ENCODE measurements at regions not wholly inside any gene's neighbourhood (a gene's known extent, or its start where the extent isn't known, plus 50 kb on each side); places are given as distances from the start of the nearest gene placed in this dataset.

- Histone ChIP-seq H3K4me1 (ENCODE audit: control insufficient read depth in 2 of 2, insufficient read depth in 2 of 2, low read length in 2 of 2) (no peaks in the 10 kb centered on the region), H3K27me3 (ENCODE audit: control insufficient read depth in 2 of 2, insufficient read depth in 2 of 2, low read length in 2 of 2) (peaks cover 0 to 1% of the 10 kb centered on the region in 2 donors), H3K9ac (ENCODE audit: low read depth in 1 of 2, low read length in 2 of 2) (no peak overlapping the region), H3K36me3 (ENCODE audit: control insufficient read depth in 2 of 2, insufficient read depth in 2 of 2, low read length in 2 of 2) (no peaks in the 10 kb centered on the region), H3K27ac (ENCODE audit: low read depth in 2 of 2, low read length in 2 of 2) (no peak overlapping the region), H3K4me3 (ENCODE audit: low read length in 2 of 2) (no peak overlapping the region), H3K9me3 (ENCODE audit: control insufficient read depth in 2 of 2, low read length in 2 of 2) (no peaks in the 10 kb centered on the region)
Observed at GRCh38 chr10:21159669-21160068, 262.6 kb upstream of the NEBL start.

GRCh38 chr10:21158301-21158700 lies 261.2 kb upstream of the NEBL start:
- no peaks in the 10 kb centered on the region for H3K9me3 ChIP-seq (ENCODE audit: control insufficient read depth in 2 of 2, low read length in 2 of 2)
- H3K9ac ChIP-seq (ENCODE audit: low read depth in 1 of 2, low read length in 2 of 2) = no peak overlapping the region
- no peaks in the 10 kb centered on the region for H3K36me3 ChIP-seq (ENCODE audit: control insufficient read depth in 2 of 2, insufficient read depth in 2 of 2, low read length in 2 of 2)
- no peaks in the 10 kb centered on the region for H3K4me1 ChIP-seq (ENCODE audit: control insufficient read depth in 2 of 2, insufficient read depth in 2 of 2, low read length in 2 of 2)
- no peak overlapping the region for H3K27ac ChIP-seq (ENCODE audit: low read depth in 2 of 2, low read length in 2 of 2)
- H3K4me3 ChIP-seq (ENCODE audit: low read length in 2 of 2) = no peak overlapping the region
- peaks cover 0 to 1% of the 10 kb centered on the region in 2 donors for H3K27me3 ChIP-seq (ENCODE audit: control insufficient read depth in 2 of 2, insufficient read depth in 2 of 2, low read length in 2 of 2)

- Histone ChIP-seq H3K27ac (ENCODE audit: low read depth in 2 of 2, low read length in 2 of 2) (no peak overlapping the region), H3K27me3 (ENCODE audit: control insufficient read depth in 2 of 2, insufficient read depth in 2 of 2, low read length in 2 of 2) (no peaks in the 10 kb centered on the region), H3K36me3 (ENCODE audit: control insufficient read depth in 2 of 2, insufficient read depth in 2 of 2, low read length in 2 of 2) (no peaks in the 10 kb centered on the region)
Observed at GRCh38 chr10:21157664-21158063, 260.6 kb upstream of the NEBL start.

GRCh38 chr10:21150166-21150565 lies 253.1 kb upstream of the NEBL start:
- Histone ChIP-seq H3K36me3 (ENCODE audit: control insufficient read depth in 2 of 2, insufficient read depth in 2 of 2, low read length in 2 of 2) (no peaks in the 10 kb centered on the region), H3K4me3 (ENCODE audit: low read length in 2 of 2) (no peak overlapping the region), H3K27me3 (ENCODE audit: control insufficient read depth in 2 of 2, insufficient read depth in 2 of 2, low read length in 2 of 2) (no peaks in the 10 kb centered on the region), H3K27ac (ENCODE audit: low read depth in 2 of 2, low read length in 2 of 2) (no peak overlapping the region), H3K4me1 (ENCODE audit: control insufficient read depth in 2 of 2, insufficient read depth in 2 of 2, low read length in 2 of 2) (no peaks in the 10 kb centered on the region), H3K9me3 (ENCODE audit: control insufficient read depth in 2 of 2, low read length in 2 of 2) (no peaks in the 10 kb centered on the region), H3K9ac (ENCODE audit: low read depth in 1 of 2, low read length in 2 of 2) (no peak overlapping the region)

More at GRCh38 chr10:21157664-21158063, 260.6 kb upstream of the NEBL start:
- Histone ChIP-seq H3K9ac (ENCODE audit: low read depth in 1 of 2, low read length in 2 of 2) (no peak overlapping the region), H3K4me1 (ENCODE audit: control insufficient read depth in 2 of 2, insufficient read depth in 2 of 2, low read length in 2 of 2) (no peaks in the 10 kb centered on the region), H3K4me3 (ENCODE audit: low read length in 2 of 2) (no peak overlapping the region), H3K9me3 (ENCODE audit: control insufficient read depth in 2 of 2, low read length in 2 of 2) (no peaks in the 10 kb centered on the region)

GRCh38 chr10:21146436-21146789 lies 249.3 kb upstream of the NEBL start:
- Histone ChIP-seq H3K36me3 (ENCODE audit: control insufficient read depth in 2 of 2, insufficient read depth in 2 of 2, low read length in 2 of 2) (no peaks in the 10 kb centered on the region), H3K27ac (ENCODE audit: low read depth in 2 of 2, low read length in 2 of 2) (no peak overlapping the region), H3K4me1 (ENCODE audit: control insufficient read depth in 2 of 2, insufficient read depth in 2 of 2, low read length in 2 of 2) (no peaks in the 10 kb centered on the region), H3K4me3 (ENCODE audit: low read length in 2 of 2) (no peak overlapping the region), H3K9me3 (ENCODE audit: control insufficient read depth in 2 of 2, low read length in 2 of 2) (no peaks in the 10 kb centered on the region), H3K27me3 (ENCODE audit: control insufficient read depth in 2 of 2, insufficient read depth in 2 of 2, low read length in 2 of 2) (no peaks in the 10 kb centered on the region), H3K9ac (ENCODE audit: low read depth in 1 of 2, low read length in 2 of 2) (no peak overlapping the region)

GRCh38 chr10:21145751-21146435 lies 248.8 kb upstream of the NEBL start:
- Histone ChIP-seq H3K9me3 (ENCODE audit: control insufficient read depth in 2 of 2, low read length in 2 of 2) (no peaks in the 10 kb centered on the region), H3K4me1 (ENCODE audit: control insufficient read depth in 2 of 2, insufficient read depth in 2 of 2, low read length in 2 of 2) (no peaks in the 10 kb centered on the region), H3K9ac (ENCODE audit: low read depth in 1 of 2, low read length in 2 of 2) (no peak overlapping the region), H3K27me3 (ENCODE audit: control insufficient read depth in 2 of 2, insufficient read depth in 2 of 2, low read length in 2 of 2) (no peaks in the 10 kb centered on the region), H3K4me3 (ENCODE audit: low read length in 2 of 2) (no peak overlapping the region), H3K36me3 (ENCODE audit: control insufficient read depth in 2 of 2, insufficient read depth in 2 of 2, low read length in 2 of 2) (no peaks in the 10 kb centered on the region), H3K27ac (ENCODE audit: low read depth in 2 of 2, low read length in 2 of 2) (no peak overlapping the region)

- H3K4me3 ChIP-seq (ENCODE audit: low read length in 2 of 2) = no peak overlapping the region
- H3K4me1 ChIP-seq (ENCODE audit: control insufficient read depth in 2 of 2, insufficient read depth in 2 of 2, low read length in 2 of 2) = no peaks in the 10 kb centered on the region
- H3K36me3 ChIP-seq (ENCODE audit: control insufficient read depth in 2 of 2, insufficient read depth in 2 of 2, low read length in 2 of 2) = no peaks in the 10 kb centered on the region
- no peaks in the 10 kb centered on the region for H3K9me3 ChIP-seq (ENCODE audit: control insufficient read depth in 2 of 2, low read length in 2 of 2)
- H3K27me3 ChIP-seq (ENCODE audit: control insufficient read depth in 2 of 2, insufficient read depth in 2 of 2, low read length in 2 of 2) = no peaks in the 10 kb centered on the region
- H3K9ac ChIP-seq (ENCODE audit: low read depth in 1 of 2, low read length in 2 of 2) = no peak overlapping the region
- no peak overlapping the region for H3K27ac ChIP-seq (ENCODE audit: low read depth in 2 of 2, low read length in 2 of 2)
Observed at GRCh38 chr10:21144047-21144446, 246.9 kb upstream of the NEBL start.

GRCh38 chr10:21141946-21142492 lies 244.9 kb upstream of the NEBL start:
- Histone ChIP-seq H3K27me3 (ENCODE audit: control insufficient read depth in 2 of 2, insufficient read depth in 2 of 2, low read length in 2 of 2) (no peaks in the 10 kb centered on the region), H3K36me3 (ENCODE audit: control insufficient read depth in 2 of 2, insufficient read depth in 2 of 2, low read length in 2 of 2) (no peaks in the 10 kb centered on the region), H3K4me1 (ENCODE audit: control insufficient read depth in 2 of 2, insufficient read depth in 2 of 2, low read length in 2 of 2) (no peaks in the 10 kb centered on the region), H3K9me3 (ENCODE audit: control insufficient read depth in 2 of 2, low read length in 2 of 2) (no peaks in the 10 kb centered on the region), H3K9ac (ENCODE audit: low read depth in 1 of 2, low read length in 2 of 2) (no peak overlapping the region), H3K4me3 (ENCODE audit: low read length in 2 of 2) (no peak overlapping the region), H3K27ac (ENCODE audit: low read depth in 2 of 2, low read length in 2 of 2) (no peak overlapping the region)

- no peaks in the 10 kb centered on the region for H3K36me3 ChIP-seq (ENCODE audit: control insufficient read depth in 2 of 2, insufficient read depth in 2 of 2, low read length in 2 of 2)
- no peak overlapping the region for H3K4me3 ChIP-seq (ENCODE audit: low read length in 2 of 2)
- no peak overlapping the region for H3K27ac ChIP-seq (ENCODE audit: low read depth in 2 of 2, low read length in 2 of 2)
- H3K9me3 ChIP-seq (ENCODE audit: control insufficient read depth in 2 of 2, low read length in 2 of 2) = no peaks in the 10 kb centered on the region
- no peak overlapping the region for H3K9ac ChIP-seq (ENCODE audit: low read depth in 1 of 2, low read length in 2 of 2)
- H3K27me3 ChIP-seq (ENCODE audit: control insufficient read depth in 2 of 2, insufficient read depth in 2 of 2, low read length in 2 of 2) = no peaks in the 10 kb centered on the region
- H3K4me1 ChIP-seq (ENCODE audit: control insufficient read depth in 2 of 2, insufficient read depth in 2 of 2, low read length in 2 of 2) = peaks cover 0 to 2% of the 10 kb centered on the region in 2 donors
Observed at GRCh38 chr10:21138769-21139340, 241.7 kb upstream of the NEBL start.

GRCh38 chr10:21135023-21135931 lies 238.2 kb upstream of the NEBL start:
- no peaks in the 10 kb centered on the region for H3K27me3 ChIP-seq (ENCODE audit: control insufficient read depth in 2 of 2, insufficient read depth in 2 of 2, low read length in 2 of 2)
- no peaks in the 10 kb centered on the region for H3K36me3 ChIP-seq (ENCODE audit: control insufficient read depth in 2 of 2, insufficient read depth in 2 of 2, low read length in 2 of 2)
- peaks cover 0 to 2% of the 10 kb centered on the region in 2 donors for H3K4me1 ChIP-seq (ENCODE audit: control insufficient read depth in 2 of 2, insufficient read depth in 2 of 2, low read length in 2 of 2)
- H3K9ac ChIP-seq (ENCODE audit: low read depth in 1 of 2, low read length in 2 of 2) = no peak overlapping the region
- no peak overlapping the region for H3K4me3 ChIP-seq (ENCODE audit: low read length in 2 of 2)
- H3K27ac ChIP-seq (ENCODE audit: low read depth in 2 of 2, low read length in 2 of 2) = no peak overlapping the region
- H3K9me3 ChIP-seq (ENCODE audit: control insufficient read depth in 2 of 2, low read length in 2 of 2) = no peaks in the 10 kb centered on the region

Measured in mucosa of rectum (tissue), 2 donors.